GM21619 (cell line): ENCODE measurements at regions not wholly inside any gene's neighbourhood (a gene's known extent, or its start where the extent isn't known, plus 50 kb on each side); places are given as distances from the start of the nearest gene placed in this dataset.
"Not testable (repeated sequence)": the region's sequence is repeated elsewhere in the genome, so short reads cannot be mapped to it uniquely, and the experiment has no call there.

Experiments used
- ATAC-seq: cut with Tn5 transposase; IDR thresholded peaks from one replicate; pipeline ENCODE4 v1.9.1; 2021; ENCODE audit not compliant: unreplicated experiment

GRCh38 chr13:38160131-38160530 lies 189.5 kb upstream of the UFM1 start:
- ATAC-seq: no peak

DNA sequence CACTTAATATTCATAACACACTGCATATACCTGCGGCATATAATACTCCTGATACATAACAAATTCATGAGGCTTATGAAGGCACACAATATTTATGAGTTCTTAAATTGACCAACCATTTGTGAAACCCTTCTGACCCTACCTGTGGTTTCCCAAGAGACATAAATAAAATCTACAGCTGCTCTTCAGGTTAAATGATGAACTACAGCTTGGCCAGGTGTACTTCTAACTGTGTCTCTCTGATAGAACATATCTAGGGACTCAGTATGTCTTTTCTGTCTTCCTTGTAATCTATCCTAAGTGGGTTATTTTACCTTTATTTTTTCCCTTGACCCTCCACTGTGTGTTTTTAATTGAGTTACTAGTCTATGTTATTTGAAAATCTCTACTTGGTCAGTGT lies 189.9 kb upstream of the UFM1 start:
- ATAC-seq: no peak

GRCh38 chr13:38147050-38147449 lies 202.6 kb upstream of the UFM1 start:
- no peak for ATAC-seq

GRCh38 chr13:38141792-38142191 lies 207.9 kb upstream of the UFM1 start:
- ATAC-seq: no peak

- ATAC-seq: no peak
These were observed 214.1 kb upstream of the UFM1 start for GRCh38 chr13:38135592-38135991.

- no peak for ATAC-seq
These were observed 228.4 kb upstream of the UFM1 start for GRCh38 chr13:38121267-38121666.

GRCh38 chr13:38103851-38104250 lies 234.3 kb upstream of the TRPC4 start:
- ATAC-seq: no peak

DNA sequence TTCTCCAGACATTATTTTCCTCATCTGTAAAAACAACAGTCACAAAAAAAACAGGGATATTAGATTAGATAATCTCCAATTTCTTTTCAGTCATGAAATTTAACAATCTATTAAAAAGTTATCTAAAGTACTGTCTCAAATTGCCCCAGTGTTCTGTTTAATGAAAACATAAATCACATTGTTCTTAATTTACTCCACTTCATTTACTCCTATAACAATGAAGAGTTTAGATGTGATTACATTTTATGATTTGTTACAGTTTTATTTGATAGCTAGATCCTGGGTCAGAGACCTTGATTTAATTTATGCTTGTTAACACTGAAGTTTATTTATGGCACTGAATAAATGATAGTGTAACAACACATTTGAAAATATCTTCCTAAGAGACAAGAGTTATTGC lies 230.2 kb upstream of the TRPC4 start:
- ATAC-seq: no peak

- ATAC-seq: no peak
These were observed 223.9 kb upstream of the TRPC4 start for GRCh38 chr13:38093425-38093824.

DNA sequence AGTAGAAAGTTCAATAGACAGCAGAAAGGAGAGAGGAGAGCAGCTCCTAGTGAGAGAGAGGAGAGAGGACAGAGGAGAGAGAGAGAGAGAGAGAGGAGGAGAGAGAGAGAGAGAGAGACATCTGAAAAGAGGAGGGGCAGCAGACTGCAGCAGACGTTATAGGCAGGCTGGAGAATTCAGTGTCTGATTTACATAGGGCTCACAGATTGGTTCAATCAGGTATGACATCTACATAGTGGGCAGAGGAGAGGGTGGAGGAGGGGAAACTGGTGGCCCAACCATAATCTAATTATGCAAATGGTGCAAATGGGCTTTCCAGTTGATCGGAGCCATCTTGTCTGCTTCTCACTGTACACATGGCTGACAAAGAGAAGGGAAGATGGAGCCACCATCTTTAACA lies 221.3 kb upstream of the TRPC4 start:
- ATAC-seq: no peak

- no peak for ATAC-seq
These were observed 217.1 kb upstream of the TRPC4 start for GRCh38 chr13:38086721-38087120.

GRCh38 chr13:38086013-38086412 lies 216.4 kb upstream of the TRPC4 start:
- no peak for ATAC-seq

- ATAC-seq: no peak
These were observed 204.4 kb upstream of the TRPC4 start for GRCh38 chr13:38073931-38074330.

- no peak for ATAC-seq
These were observed 203.1 kb upstream of the TRPC4 start for GRCh38 chr13:38072696-38073095.

DNA sequence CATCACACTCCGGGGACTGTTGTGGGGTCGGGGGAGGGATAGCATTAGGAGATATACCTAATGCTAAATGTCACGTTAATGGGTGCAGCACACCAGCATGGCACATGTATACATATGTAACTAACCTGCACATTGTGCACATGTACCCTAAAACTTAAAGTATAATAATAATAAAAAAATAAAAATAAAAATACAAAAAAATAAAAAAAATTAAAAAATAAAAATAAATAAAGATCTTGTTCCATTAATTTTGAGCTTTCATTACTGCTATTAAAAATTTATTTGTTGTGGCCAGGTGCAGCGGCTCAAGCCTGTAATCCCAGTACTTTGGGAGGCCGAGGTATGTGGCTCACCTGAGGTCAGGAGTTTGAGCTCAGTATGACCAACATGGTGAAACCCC lies 201.8 kb upstream of the TRPC4 start:
- not testable (repeated sequence) for ATAC-seq

DNA sequence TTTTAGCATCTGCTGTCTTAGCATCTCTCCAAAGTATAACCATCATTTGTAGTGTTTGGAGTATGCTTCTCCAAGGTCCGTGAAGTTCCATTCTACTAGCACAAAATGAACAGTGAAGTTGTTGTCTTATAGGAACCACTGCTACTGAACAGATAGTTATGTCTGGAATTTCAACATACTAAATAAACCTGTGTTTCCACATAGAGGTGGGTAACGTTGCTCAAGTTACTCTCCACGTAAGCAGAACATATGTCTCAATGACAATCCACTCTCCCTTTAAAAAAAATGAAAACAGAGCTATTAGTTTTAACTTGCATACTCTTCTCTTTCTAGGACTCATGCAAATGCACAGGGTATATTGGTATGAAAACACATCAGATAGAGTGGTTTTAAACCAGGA lies 184.3 kb upstream of the TRPC4 start:
- no peak for ATAC-seq

DNA sequence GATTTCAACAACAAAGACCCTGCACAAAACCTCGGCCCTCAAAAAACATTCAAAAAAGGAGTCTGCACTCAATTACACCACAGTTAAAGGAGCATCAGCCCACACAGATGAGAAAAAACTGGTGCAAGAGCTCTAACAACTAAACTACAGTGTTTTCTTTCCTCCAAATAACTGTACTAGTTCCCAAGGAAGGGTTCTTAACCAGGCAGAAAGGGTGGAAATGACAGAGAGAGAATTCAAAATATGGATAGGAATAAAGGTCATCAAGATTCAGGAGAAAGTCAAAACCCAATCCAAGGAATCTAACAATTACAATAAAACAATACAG lies 176.4 kb upstream of the TRPC4 start:
- no peak for ATAC-seq

DNA sequence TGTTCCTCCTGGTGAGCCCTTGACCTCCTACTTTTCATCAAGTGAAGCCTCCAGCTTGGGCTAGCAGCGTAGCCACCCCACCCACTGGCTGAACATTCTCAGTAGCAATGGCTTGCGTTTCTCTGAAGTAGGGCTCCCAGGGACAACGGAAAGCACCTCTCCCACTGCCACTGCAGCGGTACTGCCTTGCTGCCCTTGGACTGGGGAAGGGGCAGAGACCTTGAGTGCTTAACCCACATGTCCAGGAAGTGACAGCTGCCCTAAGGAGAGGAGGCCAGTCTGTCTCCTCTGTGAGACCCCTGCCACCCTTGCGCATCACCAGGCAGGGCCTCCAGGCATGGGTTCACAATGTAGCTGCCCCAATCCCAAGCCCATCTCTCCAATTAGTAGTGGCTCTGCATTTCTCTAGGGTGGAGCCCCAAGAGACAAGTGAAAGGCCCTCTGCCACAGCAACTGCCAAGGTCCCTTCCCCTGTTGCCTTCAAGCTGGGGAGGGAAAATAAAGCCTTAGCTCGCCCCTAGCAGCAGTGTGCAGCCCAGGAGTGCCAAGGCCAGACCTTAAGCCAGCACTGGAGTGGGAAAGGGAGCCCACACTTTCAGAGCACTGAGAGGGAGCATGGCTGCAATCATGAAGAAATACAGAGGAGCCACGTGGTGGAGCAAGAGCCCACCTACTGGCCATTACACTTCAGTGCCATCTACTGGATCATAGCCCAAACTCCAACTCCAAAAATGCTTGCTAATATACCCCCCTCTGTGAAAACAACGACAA lies 175.9 kb upstream of the TRPC4 start:
- peak; percentile 86 for ATAC-seq

- ATAC-seq: no peak
These were observed 174.5 kb upstream of the TRPC4 start for GRCh38 chr13:38044067-38044466.

GRCh38 chr13:38042771-38043170 lies 173.2 kb upstream of the TRPC4 start:
- no peak for ATAC-seq

DNA sequence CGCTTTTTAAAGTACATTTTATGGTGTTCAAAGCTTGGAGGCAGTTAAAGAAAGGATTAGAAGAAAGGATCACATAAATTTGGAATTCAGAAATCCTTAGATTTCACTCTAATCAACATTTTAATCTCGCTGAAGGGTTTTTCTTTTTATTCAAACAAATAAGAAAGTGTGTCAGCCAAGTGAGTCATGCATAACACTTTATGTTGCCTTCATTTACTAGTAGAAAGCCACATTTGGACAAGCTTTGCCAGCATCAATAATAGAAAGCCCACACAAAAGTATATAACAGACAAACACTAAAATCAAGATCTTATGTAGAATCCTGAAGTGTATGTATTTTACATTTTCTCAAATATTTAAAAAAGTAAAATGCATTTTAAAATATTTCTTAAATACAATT lies 154.9 kb upstream of the TRPC4 start:
- ATAC-seq: no peak

- no peak for ATAC-seq
These were observed 147.7 kb upstream of the TRPC4 start for GRCh38 chr13:38017320-38017719.

DNA sequence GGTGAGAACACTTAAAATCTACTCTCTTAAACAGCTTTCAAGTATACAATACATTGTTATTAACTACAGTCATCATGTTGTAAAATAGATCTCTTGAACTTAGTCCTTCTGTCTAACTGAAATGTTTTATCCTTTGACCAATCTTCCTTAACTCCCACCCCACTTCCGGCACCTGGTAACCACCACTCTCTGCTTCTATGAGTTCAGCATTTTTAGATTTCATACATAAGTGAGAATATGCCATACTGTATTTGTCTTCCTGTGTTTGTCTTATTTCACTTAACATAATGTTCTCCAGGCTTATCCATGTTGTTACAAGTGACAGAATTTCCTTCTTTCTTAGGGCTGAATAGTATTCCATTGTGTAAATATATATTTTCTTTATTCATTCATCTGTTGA lies 144.1 kb upstream of the TRPC4 start:
- no peak for ATAC-seq
